Calu3 (cell line): ENCODE measurements at regions not wholly inside any gene's neighbourhood (a gene's known extent, or its start where the extent isn't known, plus 50 kb on each side); places are given as distances from the start of the nearest gene placed in this dataset.

Experiments used
- BruUV-seq: library from RNA; stranded (reverse); fragments of 400-500 nt; replicated peaks from 2 replicates; lab custom pipeline; 2021; lab: Mats Ljungman, UMichigan
- CTCF ChIA-PET: fragments of 300-600 bp; sonication (Branson Sonifier 250); formaldehyde crosslinking; loops from one replicate; lab custom pipeline; 2022; ENCODE audit warnings: antibody characterized with exemption; lab: Charles Lee
- DNase-seq: peaks from one replicate; pipeline ENCODE4 v3.0.0; 2022
- H3K27ac Mint-ChIP-seq: one replicate; pipeline ENCODE4 v1.8.0; 2022; ENCODE audit warnings: mixed read lengths; ENCODE audit not compliant: unreplicated experiment
- H3K27me3 Mint-ChIP-seq: one replicate; pipeline ENCODE4 v1.8.0; 2022; ENCODE audit warnings: mixed read lengths; ENCODE audit not compliant: unreplicated experiment
- H3K36me3 Mint-ChIP-seq: one replicate; pipeline ENCODE4 v1.8.0; 2022; ENCODE audit warnings: mild to moderate bottlenecking, moderate library complexity, mixed read lengths; ENCODE audit not compliant: insufficient read depth, unreplicated experiment
- H3K4me1 Mint-ChIP-seq: one replicate; pipeline ENCODE4 v1.8.0; 2022; ENCODE audit warnings: mild to moderate bottlenecking, low read depth, mixed read lengths; ENCODE audit not compliant: unreplicated experiment
- H3K4me3 Mint-ChIP-seq: one replicate; pipeline ENCODE4 v1.8.0; 2022; ENCODE audit warnings: mild to moderate bottlenecking, low read depth, moderate library complexity, mixed read lengths; ENCODE audit not compliant: unreplicated experiment
- H3K9me3 Mint-ChIP-seq: one replicate; pipeline ENCODE4 v1.8.0; 2022; ENCODE audit warnings: low read depth, mixed read lengths; ENCODE audit not compliant: unreplicated experiment
- intact Hi-C: fragments of 100-400 bp; cut with micrococcal nuclease; formaldehyde crosslinking; loops from one replicate; pipeline ENCODE4 v1.10.0; 2022; ENCODE audit not compliant: unreplicated experiment
- TF ChIP-seq, protein P1 (sequence below): fragments of 200-600 bp; IDR thresholded peaks from one replicate; pipeline ENCODE4 v1.8.0; 2022; ENCODE audit warnings: antibody characterized with exemption; ENCODE audit not compliant: unreplicated experiment

DNA sequence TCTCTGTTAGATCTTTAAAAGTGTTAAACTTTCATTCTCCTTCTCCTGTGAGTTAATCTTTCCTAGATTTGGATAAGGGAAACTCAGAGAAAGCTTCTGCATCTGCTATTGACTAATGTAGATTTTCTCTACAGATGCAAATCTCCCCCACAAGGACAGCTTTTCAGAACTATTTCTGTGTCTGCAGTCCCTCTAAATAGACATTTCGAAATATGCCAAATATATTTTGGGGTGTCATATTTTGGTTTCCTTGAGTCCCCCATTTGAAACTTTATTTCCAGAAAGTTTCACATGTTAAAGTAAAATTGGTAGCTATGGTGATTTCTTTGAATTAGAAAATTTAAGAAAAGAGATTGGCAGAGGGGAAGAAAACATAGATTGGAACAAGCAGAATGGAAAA lies 852.3 kb upstream of the ALCAM start:
- CTCF ChIA-PET = no interaction called here
- Mint-ChIP-seq H3K27ac (no peak overlapping the region), H3K27me3 (no peaks in the 10 kb centered on the region), H3K36me3 (no peaks in the 10 kb centered on the region), H3K9me3 (peaks cover 3% of the 10 kb centered on the region), H3K4me3 (no peak overlapping the region), H3K4me1 (peaks cover 2% of the 10 kb centered on the region)
- TF ChIP-seq, protein P1, sequence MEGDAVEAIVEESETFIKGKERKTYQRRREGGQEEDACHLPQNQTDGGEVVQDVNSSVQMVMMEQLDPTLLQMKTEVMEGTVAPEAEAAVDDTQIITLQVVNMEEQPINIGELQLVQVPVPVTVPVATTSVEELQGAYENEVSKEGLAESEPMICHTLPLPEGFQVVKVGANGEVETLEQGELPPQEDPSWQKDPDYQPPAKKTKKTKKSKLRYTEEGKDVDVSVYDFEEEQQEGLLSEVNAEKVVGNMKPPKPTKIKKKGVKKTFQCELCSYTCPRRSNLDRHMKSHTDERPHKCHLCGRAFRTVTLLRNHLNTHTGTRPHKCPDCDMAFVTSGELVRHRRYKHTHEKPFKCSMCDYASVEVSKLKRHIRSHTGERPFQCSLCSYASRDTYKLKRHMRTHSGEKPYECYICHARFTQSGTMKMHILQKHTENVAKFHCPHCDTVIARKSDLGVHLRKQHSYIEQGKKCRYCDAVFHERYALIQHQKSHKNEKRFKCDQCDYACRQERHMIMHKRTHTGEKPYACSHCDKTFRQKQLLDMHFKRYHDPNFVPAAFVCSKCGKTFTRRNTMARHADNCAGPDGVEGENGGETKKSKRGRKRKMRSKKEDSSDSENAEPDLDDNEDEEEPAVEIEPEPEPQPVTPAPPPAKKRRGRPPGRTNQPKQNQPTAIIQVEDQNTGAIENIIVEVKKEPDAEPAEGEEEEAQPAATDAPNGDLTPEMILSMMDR = no peak
- DNase-seq = no peak
- no TSS peak for BruUV-seq
- intact Hi-C loops = no loop called here

DNA sequence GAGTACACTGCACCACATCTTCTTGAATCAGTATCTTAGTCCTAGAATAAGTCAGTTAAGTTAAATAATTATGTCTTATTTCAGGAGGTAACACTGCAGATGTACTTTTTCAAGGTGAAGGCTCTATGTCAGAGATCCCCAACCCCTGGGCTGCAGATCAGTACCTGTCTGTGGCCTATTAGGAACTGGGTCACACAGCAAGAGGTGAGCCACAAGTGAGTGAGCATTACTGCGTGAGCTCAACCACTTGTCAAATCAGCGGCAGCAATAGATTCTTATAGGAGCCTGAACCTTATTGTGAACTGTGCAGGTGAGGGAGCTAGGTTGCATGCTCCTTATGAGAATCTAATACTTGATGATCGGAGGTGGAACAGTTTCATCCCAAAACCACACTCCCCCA lies 851.9 kb upstream of the ALCAM start:
- Mint-ChIP-seq H3K4me3 (no peak overlapping the region), H3K4me1 (peaks cover 6% of the 10 kb centered on the region), H3K27me3 (no peaks in the 10 kb centered on the region), H3K36me3 (no peaks in the 10 kb centered on the region), H3K9me3 (peaks cover 3% of the 10 kb centered on the region), H3K27ac (no peak overlapping the region)
- TF ChIP-seq, protein P1 = no peak
- no peak for DNase-seq
- intact Hi-C loops = no loop called here
- no TSS peak for BruUV-seq
- CTCF ChIA-PET = no interaction called here

DNA sequence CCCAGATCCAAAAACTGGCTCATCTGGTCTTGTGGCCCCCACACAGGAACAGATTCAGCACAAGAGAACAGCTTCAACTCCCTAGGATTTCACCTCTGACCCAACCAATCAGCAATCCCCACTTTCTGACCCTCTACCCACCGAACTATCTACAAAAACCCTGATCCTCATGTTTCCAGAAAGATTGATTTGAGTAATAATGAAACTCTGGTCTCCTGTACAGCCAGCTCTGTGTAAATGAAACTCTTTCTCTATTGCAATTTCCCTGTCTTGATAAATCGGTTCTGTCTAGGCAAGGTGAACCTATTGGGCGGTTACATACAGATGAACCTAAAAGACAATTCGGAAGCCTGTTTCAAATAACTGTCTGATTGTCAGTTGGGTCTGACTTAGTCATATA lies 847.6 kb upstream of the ALCAM start:
- Mint-ChIP-seq H3K36me3 (no peaks in the 10 kb centered on the region), H3K27ac (no peak overlapping the region), H3K27me3 (no peaks in the 10 kb centered on the region), H3K4me3 (no peak overlapping the region), H3K4me1 (peaks cover 15% of the 10 kb centered on the region), H3K9me3 (no peaks in the 10 kb centered on the region)
- CTCF ChIA-PET = no interaction called here
- intact Hi-C loops = no loop called here
- no TSS peak for BruUV-seq
- TF ChIP-seq, protein P1 = no peak
- DNase-seq = no peak

DNA sequence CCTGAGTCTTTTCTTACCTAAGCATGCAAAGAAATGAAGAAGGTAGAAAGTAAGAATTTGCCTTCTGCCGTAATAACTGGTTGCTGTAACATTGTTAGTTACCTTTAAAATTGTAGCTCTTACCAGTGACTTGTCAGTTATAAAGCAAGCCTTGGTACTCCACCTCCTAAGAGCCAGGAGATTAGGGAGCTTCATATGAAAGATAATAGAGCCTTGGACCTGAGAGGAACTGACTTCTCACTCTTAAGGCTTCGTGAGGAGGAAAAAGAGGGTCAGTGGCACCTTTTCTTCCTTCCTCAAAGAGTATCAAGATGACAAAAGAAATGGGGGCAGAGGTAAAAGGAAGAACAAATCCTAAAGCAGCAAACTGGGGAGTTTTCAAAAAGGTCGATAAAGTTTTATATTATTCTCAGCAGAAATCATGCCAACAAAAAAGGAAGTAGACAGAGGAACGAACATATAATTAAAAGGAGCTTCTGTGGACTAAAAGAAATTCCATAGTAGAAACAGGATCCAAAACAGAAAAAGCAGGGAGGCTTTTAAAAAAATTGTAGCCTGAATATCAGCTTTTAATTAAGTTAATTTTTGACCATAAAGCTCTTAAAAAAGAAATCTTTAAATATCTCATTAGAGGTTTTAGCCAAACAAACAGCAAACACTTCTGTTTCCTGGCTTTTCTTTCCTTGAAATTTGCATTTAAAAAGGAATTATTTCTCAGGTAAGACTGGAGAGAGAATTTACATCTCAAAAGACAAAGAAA lies 847.1 kb upstream of the ALCAM start:
- Mint-ChIP-seq H3K4me3 (no peak overlapping the region), H3K9me3 (no peaks in the 10 kb centered on the region), H3K27me3 (no peaks in the 10 kb centered on the region), H3K4me1 (peaks cover 15% of the 10 kb centered on the region), H3K27ac (no peak overlapping the region), H3K36me3 (no peaks in the 10 kb centered on the region)
- DNase-seq = no peak
- CTCF ChIA-PET = no interaction called here
- intact Hi-C loops = no loop called here
- TF ChIP-seq, protein P1 = no peak
- no TSS peak for BruUV-seq
